K562 (cell line): ENCODE measurements at regions not wholly inside any gene's neighbourhood (a gene's known extent, or its start where the extent isn't known, plus 50 kb on each side); places are given as distances from the start of the nearest gene placed in this dataset.

Experiments used
- ATF6 ChIP-seq: sonication (generic); formaldehyde crosslinking; IDR thresholded peaks from 2 replicates; pipeline ENCODE4 v1.4.0; 2020; ENCODE audit warnings: mild to moderate bottlenecking, missing genetic modification reagents
- CHD7 ChIP-seq: fragments of 200-600 bp; sonication (generic); IDR thresholded peaks from one replicate; pipeline ENCODE4 v1.6.1; 2012; ENCODE audit warnings: mild to moderate bottlenecking, low read depth, low read length, inconsistent platforms
- FOSL1 ChIP-seq: fragments of 200-800 bp; sonication (Bioruptor generic); conservative IDR thresholded peaks from 2 replicates; pipeline ENCODE4 v1.6.1; 2016; ENCODE audit warnings: missing genetic modification characterization, missing compliant biosample characterization
- HIVEP1 ChIP-seq: fragments of 250-450 bp; sonication (Bioruptor Pico); IDR thresholded peaks from 2 replicates; pipeline ENCODE4 v1.4.0; 2020; ENCODE audit warnings: mild to moderate bottlenecking
- IFI16 ChIP-seq: fragments of 250-450 bp; sonication (Bioruptor Pico); IDR thresholded peaks from 2 replicates; pipeline ENCODE4 v2.1.2; 2022; ENCODE audit warnings: mild to moderate bottlenecking, inconsistent platforms
- MLLT1 ChIP-seq, 2 experiments: fragments of 450-650 bp; IDR thresholded peaks; 2 replicates each; pipeline ENCODE4 v1.6.1; 2016
- NCOA2 ChIP-seq, 2 experiments: fragments of 450-650 bp; IDR thresholded peaks; 2 replicates each; pipeline ENCODE4 v1.6.1; 2018; ENCODE audit warnings: mild to moderate bottlenecking in 2 of 2, moderate library complexity in 1 of 2; ENCODE audit not compliant: partially characterized antibody in 2 of 2
- NFATC3 ChIP-seq: fragments of 450-650 bp; IDR thresholded peaks from 2 replicates; pipeline ENCODE4 v1.6.1; 2017; ENCODE audit warnings: mild to moderate bottlenecking
- PHB ChIP-seq: fragments of 250-450 bp; sonication (Bioruptor Pico); IDR thresholded peaks from 2 replicates; pipeline ENCODE4 v1.5.0; 2021
- PHF21A ChIP-seq: fragments of 450-650 bp; IDR thresholded peaks from 2 replicates; pipeline ENCODE4 v1.6.1; 2017; ENCODE audit warnings: low read depth, borderline replicate concordance
- SMAD2 ChIP-seq: fragments of 150-350 bp; IDR thresholded peaks from 2 replicates; pipeline ENCODE4 v1.6.1; 2014; ENCODE audit warnings: low read depth, mild to moderate bottlenecking, low read length
- SP2 ChIP-seq: IDR thresholded peaks from 2 replicates; pipeline ENCODE4 v1.6.1; 2011; ENCODE audit warnings: mild to moderate bottlenecking, low read depth, low read length, moderate library complexity; ENCODE audit not compliant: poor library complexity, severe bottlenecking; ENCODE audit errors: extremely low read depth
- TBL1XR1 ChIP-seq, 2 experiments: IDR thresholded peaks; 2 replicates each; pipeline ENCODE4 v1.6.1; 2012; ENCODE audit warnings: improper control_type of control experiment in 2 of 2, low read length in 2 of 2, mild to moderate bottlenecking in 1 of 2
- XRCC5 ChIP-seq: fragments of 200-400 bp; formaldehyde crosslinking; IDR thresholded peaks from 2 replicates; pipeline ENCODE4 v1.6.1; 2017; ENCODE audit warnings: low read depth, mild to moderate bottlenecking, low read length
- ZNF184 ChIP-seq: sonication (generic); formaldehyde crosslinking; IDR thresholded peaks from 2 replicates; pipeline ENCODE4 v1.5.0; 2020; ENCODE audit warnings: missing genetic modification reagents
- ZNF717 ChIP-seq: fragments of 250-450 bp; sonication (Bioruptor Pico); IDR thresholded peaks from 2 replicates; pipeline ENCODE4 v1.5.0; 2021

GRCh38 chr5:40052808-40053207 lies 626.9 kb upstream of the PTGER4 start (continued):
- no peak for TF ChIP-seq CHD7
- TF ChIP-seq XRCC5, result no peak
- peak; percentile 54 for TF ChIP-seq FOSL1 (tag)
- no peak for TF ChIP-seq SMAD2
- no peak for TF ChIP-seq SP2
- TF ChIP-seq ZNF184 (CRISPR knock-in tag), result no peak
- TF ChIP-seq ZNF717 (CRISPR knock-in tag), result no peak
- TF ChIP-seq IFI16, result no peak
- TF ChIP-seq TBL1XR1 (IDR thresholded peaks at IDR 0.05; ENCODE audit: low read length in 2 of 2), result no peak
- TF ChIP-seq PHF21A, result no peak
- TF ChIP-seq HIVEP1, result no peak
- no peak for TF ChIP-seq ATF6 (CRISPR knock-in tag)
- no peak for TF ChIP-seq NCOA2 (IDR thresholded peaks at IDR 0.05; ENCODE audit: partially characterized antibody in 2 of 2)
- no peak for TF ChIP-seq PHB (CRISPR knock-in tag)
- TF ChIP-seq MLLT1 (IDR thresholded peaks at IDR 0.05), result no peak
- TF ChIP-seq NFATC3, result no peak
